CD4-positive, alpha-beta T cell treated with Interleukin-21 for 1 hour (primary cell): ENCODE measurements at regions not wholly inside any gene's neighbourhood (a gene's known extent, or its start where the extent isn't known, plus 50 kb on each side); places are given as distances from the start of the nearest gene placed in this dataset.
"Not testable (repeated sequence)": the region's sequence is repeated elsewhere in the genome, so short reads cannot be mapped to it uniquely, and the experiment has no call there.

Experiments
- DNase-seq: peaks from one replicate; pipeline ENCODE4 v3.0.0-alpha.2; 2020

GRCh38 chr10:95137990-95138625 lies 55.9 kb upstream of the ACSM6 start:
- not testable (repeated sequence) for DNase-seq

GRCh38 chr10:95134490-95134889 lies 59.5 kb upstream of the ACSM6 start:
- no peak for DNase-seq

GRCh38 chr10:95133997-95134396 lies 60.0 kb upstream of the ACSM6 start:
- DNase-seq = no peak

GRCh38 chr10:95133016-95133752 lies 60.9 kb upstream of the ACSM6 start:
- DNase-seq = peak; percentile 52

- DNase-seq = not testable (repeated sequence)
These were observed 61.1 kb upstream of the CYP2C8 start for GRCh38 chr10:95130429-95130828.

- DNase-seq = no peak
These were observed 56.3 kb upstream of the CYP2C8 start for GRCh38 chr10:95125582-95125981.

GRCh38 chr10:95122736-95123135 lies 53.4 kb upstream of the CYP2C8 start:
- no peak for DNase-seq

- no peak for DNase-seq
These were observed 52.6 kb upstream of the CYP2C8 start for GRCh38 chr10:95121904-95122303.
